NCI-H446 (cell line): ENCODE measurements at regions not wholly inside any gene's neighbourhood (a gene's known extent, or its start where the extent isn't known, plus 50 kb on each side); places are given as distances from the start of the nearest gene placed in this dataset.

Experiments
- DNase-seq, 2 experiments: peaks; one replicate each; lab custom pipeline; 2025; lab: John Stamatoyannopoulos, UW

- DNase-seq, result no peak
Observed at GRCh38 chr15:95247071-95247984, 1016.0 kb downstream of the MCTP2 start.

- DNase-seq, result no peak
Observed at GRCh38 chr15:95249524-95249923, 1018.2 kb downstream of the MCTP2 start.

GRCh38 chr15:95252404-95252803 is 1021.0 kb downstream of the MCTP2 start:
- no peak for DNase-seq

GRCh38 chr15:95254263-95254662 is 1022.9 kb downstream of the MCTP2 start:
- DNase-seq, result no peak

GRCh38 chr15:95259513-95259912 is 1028.2 kb downstream of the MCTP2 start:
- DNase-seq, result peak in 1 of 2 experiments; percentile 46

- DNase-seq, result no peak
Observed at GRCh38 chr15:95259965-95260364, 1028.6 kb downstream of the MCTP2 start.

- no peak for DNase-seq
Observed at GRCh38 chr15:95260856-95261255, 1029.5 kb downstream of the MCTP2 start.

GRCh38 chr15:95261546-95261945 is 1030.2 kb downstream of the MCTP2 start:
- no peak for DNase-seq

- no peak for DNase-seq
Observed at GRCh38 chr15:95261968-95262367, 1030.6 kb downstream of the MCTP2 start.

- no peak for DNase-seq
Observed at GRCh38 chr15:95262866-95263564, 1031.7 kb downstream of the MCTP2 start.

- no peak for DNase-seq
Observed at GRCh38 chr15:95263751-95264150, 1032.4 kb downstream of the MCTP2 start.

GRCh38 chr15:95265419-95265997 is 1034.1 kb downstream of the MCTP2 start:
- DNase-seq, result no peak

- no peak for DNase-seq
Observed at GRCh38 chr15:95266451-95267061, 1035.2 kb downstream of the MCTP2 start.

- DNase-seq, result no peak
Observed at GRCh38 chr15:95267481-95267880, 1036.1 kb downstream of the MCTP2 start.

- DNase-seq, result no peak
Observed at GRCh38 chr15:95269242-95270183, 1038.2 kb downstream of the MCTP2 start.

- DNase-seq, result no peak
Observed at GRCh38 chr15:95274101-95274500, 1042.7 kb downstream of the MCTP2 start.

GRCh38 chr15:95277266-95277665 is 1045.9 kb downstream of the MCTP2 start:
- no peak for DNase-seq

- DNase-seq, result no peak
Observed at GRCh38 chr15:95278532-95279245, 1047.3 kb downstream of the MCTP2 start.

- no peak for DNase-seq
Observed at GRCh38 chr15:95279277-95280019, 1048.1 kb downstream of the MCTP2 start.

GRCh38 chr15:95280711-95281110 is 1049.3 kb downstream of the MCTP2 start:
- DNase-seq, result no peak
